D341Med (cell line): ENCODE measurements at regions not wholly inside any gene's neighbourhood (a gene's known extent, or its start where the extent isn't known, plus 50 kb on each side); places are given as distances from the start of the nearest gene placed in this dataset.
A peak's percentile ranks its signal among the peaks of the same experiment; 100 is the strongest.

Experiments
- DNase-seq: peaks from one replicate; pipeline ENCODE4 v3.0.0; 2012; ENCODE audit warnings: low spot score

- peak; percentile 46 for DNase-seq
Measured at GRCh38 chr21:15379776-15380175, 315.0 kb upstream of the NRIP1 start.

- DNase-seq: no peak
Measured at GRCh38 chr21:15383588-15383987, 318.8 kb upstream of the NRIP1 start.

GRCh38 chr21:15390049-15390448 lies 325.2 kb upstream of the NRIP1 start:
- no peak for DNase-seq

- DNase-seq: no peak
Measured at GRCh38 chr21:15397258-15397657, 332.5 kb upstream of the NRIP1 start.

GRCh38 chr21:15400905-15401304 lies 328.9 kb upstream of the USP25 start:
- no peak for DNase-seq

- DNase-seq: no peak
Measured at GRCh38 chr21:15401331-15401730, 328.5 kb upstream of the USP25 start.

DNA sequence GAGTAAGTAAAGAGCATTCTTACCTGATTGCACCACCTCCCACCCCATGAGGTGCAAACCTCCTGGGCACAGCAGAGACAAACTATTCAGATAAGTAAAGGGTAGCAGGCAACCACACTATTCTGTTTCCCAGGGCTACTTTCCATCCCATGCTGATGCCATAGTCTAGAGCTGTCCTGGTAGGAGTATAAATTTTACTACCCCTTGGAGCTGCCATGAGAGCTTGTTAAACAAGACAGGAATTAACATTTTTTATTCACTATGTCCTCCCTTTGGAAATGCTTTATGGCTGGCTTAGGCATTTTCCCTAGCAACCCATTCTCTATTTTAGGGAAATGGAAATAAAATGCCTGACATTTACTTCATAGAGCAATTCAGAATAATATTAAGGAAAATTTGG lies 324.6 kb upstream of the USP25 start:
- no peak for DNase-seq

- DNase-seq: no peak
Measured at GRCh38 chr21:15406791-15407190, 323.0 kb upstream of the USP25 start.

GRCh38 chr21:15407585-15407984 lies 322.2 kb upstream of the USP25 start:
- no peak for DNase-seq

DNA sequence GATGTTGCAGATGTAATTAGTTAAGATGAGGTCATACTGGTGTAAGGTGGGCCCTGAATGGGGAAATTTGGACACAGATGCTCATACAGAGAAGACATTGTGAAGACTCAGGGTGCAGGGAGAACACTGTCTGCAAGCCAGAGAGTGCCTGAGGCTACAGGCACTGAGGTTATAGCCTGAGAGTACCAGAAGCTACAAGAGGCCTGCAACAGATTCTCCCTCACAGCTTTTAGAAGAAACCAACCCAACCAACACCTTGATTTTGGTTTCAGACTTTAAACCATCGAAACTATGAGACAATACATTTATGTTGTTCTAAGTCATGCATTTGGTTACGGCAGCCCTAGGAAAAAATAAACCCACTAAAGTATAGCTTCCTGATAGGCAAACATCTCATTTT lies 321.7 kb upstream of the USP25 start:
- no peak for DNase-seq

- DNase-seq: no peak
Measured at GRCh38 chr21:15409031-15409430, 320.8 kb upstream of the USP25 start.

DNA sequence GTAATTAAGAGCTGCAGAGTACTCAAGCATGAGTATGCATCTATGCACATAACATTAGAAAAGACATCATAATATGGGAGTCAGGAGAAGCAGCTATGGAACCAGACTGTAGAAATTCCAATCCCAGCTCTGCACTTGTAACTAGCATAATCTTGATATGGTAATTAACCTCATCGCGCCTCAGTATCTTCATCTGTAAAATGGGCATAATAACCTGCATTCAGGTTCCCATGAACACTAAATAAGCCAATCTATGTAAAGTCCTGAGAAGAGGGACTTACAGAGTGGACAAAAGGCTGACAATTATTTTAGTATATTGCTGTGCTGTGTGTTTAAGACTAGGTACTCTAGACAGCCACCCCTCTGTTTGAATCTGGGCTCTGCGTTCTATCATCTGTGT lies 318.9 kb upstream of the USP25 start:
- no peak for DNase-seq

DNA sequence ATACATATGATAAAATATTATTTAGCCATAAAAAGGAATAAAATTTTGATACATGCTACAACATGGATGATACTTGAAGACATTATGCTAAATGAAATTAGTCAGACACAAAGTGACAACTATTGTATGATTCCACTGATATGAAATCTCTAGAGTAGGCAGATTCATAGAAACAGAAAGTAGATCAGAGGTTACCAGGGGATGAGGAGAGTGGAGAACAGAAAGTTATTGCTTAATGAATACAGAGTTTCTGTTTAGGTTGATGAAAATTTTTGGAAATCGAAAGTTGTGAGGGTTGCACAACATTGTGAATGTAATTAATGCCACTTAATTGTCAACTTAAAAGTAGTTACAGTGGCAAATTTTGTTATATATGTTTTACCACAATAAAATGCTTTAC lies 315.7 kb upstream of the USP25 start:
- no peak for DNase-seq

DNA sequence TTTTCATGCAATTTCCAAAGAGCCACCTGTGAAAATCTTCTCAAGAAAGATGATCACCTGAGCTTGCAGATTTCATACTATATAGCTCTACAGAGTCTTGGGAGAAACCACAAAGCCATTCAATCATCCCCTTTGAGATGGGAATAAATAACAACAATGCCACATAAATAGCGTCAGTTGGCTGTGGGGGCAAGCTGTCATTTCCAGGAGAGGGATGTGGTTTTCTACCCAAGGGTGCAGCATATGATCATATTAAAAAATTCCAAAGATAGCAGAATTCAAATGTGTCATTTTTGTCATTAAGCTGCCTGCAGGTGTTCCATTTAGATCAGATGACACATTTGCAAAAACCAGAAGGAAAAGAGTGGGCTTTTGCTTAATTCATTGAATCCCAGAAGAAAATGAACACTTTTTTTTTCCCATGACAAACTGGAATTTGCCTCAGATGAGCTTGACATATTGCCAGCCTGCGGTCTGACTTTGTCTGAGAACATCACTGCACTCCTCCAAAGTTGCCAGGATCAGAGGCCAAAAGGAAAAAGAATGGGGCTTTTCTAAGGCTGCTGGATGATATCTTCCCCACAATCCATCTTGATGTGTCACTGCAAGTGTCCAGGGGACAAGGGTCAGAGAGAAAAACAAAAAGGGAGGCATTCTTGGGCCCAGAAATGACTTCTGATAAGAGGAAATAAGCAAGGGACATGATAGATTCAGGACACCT lies 314.1 kb upstream of the USP25 start:
- no peak for DNase-seq

- no peak for DNase-seq
Measured at GRCh38 chr21:15421441-15421881, 308.3 kb upstream of the USP25 start.

DNA sequence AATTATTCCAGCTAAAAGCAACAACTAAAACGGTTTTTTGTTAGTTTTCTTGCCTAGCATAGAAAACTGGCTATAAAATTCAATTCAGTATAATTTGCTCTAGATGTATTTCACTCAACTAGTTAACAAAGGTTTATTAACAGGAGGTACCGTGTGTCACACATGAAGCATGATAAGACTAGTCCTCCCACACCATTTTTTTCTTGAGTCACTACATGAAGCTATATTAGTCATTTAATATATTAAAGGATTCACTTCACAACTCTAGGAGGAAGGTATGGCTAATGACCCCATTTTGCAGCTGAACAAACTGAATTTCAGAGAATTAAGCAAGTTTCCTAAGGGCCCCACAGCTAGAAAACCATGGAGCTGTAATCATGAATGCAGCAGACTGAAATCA lies 307.8 kb upstream of the USP25 start:
- DNase-seq: no peak

GRCh38 chr21:15422783-15423182 lies 307.0 kb upstream of the USP25 start:
- DNase-seq: no peak

DNA sequence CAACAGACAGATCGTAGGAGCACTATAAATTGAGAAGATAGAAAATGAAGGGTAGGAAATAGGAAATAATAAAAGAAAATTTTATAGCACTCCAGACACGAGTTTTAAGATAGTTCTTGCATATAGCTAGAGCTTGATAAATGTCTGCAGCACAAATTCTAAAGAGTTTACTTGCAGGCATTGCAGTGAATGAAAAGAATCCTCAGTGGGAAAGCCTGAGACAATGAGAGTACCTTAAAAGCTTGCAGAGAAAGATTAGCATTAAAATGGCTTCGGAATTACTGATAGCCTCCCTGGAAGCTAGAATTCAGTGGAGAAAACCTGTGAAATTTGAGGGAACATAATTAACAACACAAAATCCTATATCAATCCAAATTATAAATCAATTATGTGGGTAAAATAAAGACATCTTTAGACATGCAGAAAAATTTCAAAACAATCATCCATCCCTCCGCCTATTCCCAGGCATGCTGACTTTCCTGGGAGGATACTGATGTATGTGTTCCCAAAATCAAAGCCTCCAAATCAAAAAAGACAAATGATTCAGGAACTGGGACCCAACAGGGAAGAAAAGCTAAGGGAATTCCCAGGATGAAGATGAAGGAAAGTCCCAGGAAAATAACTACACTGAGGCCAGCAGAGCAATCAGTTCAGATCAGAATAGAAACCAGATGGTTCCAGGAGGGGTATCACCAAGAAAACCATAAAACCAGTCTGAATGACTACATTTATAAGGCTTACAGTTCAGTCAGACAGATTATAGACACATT lies 305.9 kb upstream of the USP25 start:
- no peak for DNase-seq

DNA sequence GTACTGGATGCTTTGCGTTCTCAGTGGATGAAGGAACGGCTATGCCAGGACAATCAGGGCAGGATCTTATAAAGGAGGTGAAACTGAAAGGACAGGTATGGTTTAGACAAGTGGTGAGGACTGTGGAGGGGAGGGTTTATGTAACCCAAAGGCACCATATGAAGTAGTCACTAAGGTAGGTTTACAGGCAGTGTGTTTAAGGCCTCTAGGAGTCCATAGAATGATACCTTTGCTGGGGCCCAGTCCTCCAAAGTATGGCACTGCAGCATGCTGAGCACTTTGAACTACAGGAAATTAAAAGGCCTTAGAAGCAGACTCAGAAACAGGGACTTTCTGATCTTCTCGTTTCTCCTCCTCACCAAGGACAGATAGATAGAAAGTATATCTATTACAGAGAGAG lies 304.7 kb upstream of the USP25 start:
- no peak for DNase-seq

GRCh38 chr21:15430023-15430422 lies 299.8 kb upstream of the USP25 start:
- no peak for DNase-seq

DNA sequence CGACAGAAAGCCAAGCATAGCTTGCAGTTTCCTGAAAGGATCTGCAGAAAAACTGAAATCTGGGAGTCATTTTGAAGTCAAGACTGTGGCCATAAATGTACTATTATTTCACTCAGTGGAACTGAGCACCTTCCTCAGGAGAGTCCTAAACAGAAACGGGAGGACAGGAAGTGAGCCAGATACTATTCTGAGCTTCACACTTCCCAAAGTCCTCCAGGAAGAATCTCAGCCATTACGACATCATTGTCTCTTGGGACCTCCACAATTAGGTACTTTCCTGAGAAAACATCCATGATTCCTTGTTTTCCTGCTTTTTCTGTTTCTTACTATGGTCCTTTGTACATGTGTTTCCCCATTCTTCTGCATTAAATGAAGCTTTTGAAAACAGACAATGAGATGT lies 299.2 kb upstream of the USP25 start:
- no peak for DNase-seq

DNA sequence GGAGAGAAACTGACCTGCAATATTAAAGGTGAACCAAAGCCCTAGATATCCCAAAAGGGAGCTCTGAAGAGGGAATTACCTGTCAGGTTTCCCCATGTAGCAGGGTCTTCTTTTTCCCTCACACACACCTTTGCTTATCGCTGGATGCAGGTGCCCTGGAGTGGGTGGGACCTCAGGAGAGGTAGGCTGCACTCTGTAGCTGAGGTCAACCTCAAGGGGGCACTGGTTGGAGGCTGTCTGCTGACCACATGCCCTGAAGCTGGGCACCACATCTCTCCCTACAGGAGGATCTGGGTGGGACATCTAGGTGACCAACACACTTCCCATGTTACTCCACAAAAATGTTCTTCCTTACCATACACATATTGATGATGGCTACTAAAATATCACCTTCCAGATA lies 298.7 kb upstream of the USP25 start:
- DNase-seq: no peak

DNA sequence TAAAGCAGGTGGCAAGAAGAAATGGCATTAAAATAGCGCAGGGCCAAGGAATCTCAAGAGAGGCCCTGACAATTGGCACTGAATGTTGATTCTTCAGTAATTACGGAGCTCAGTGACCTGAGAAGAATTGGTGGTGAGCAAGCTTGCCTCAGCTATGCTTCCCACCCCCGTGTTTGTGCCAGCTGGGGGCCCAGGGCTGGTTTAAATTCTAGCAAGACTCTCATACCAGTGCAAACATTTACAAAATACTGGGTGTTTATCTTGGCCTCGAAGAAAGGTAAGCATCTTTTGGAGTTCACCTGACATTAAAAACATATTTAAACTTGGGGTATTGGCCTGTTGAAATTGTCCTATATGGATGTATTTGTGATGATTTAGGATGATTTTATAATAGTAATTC lies 296.7 kb upstream of the USP25 start:
- DNase-seq: no peak
